HG02588 (cell line): ENCODE measurements at regions not wholly inside any gene's neighbourhood (a gene's known extent, or its start where the extent isn't known, plus 50 kb on each side); places are given as distances from the start of the nearest gene placed in this dataset.

ENCODE experiments used
- ATAC-seq: cut with Tn5 transposase; IDR thresholded peaks from one replicate; pipeline ENCODE4 v1.9.1; 2021; ENCODE audit warnings: mild to moderate bottlenecking, moderate library complexity; ENCODE audit not compliant: unreplicated experiment

DNA sequence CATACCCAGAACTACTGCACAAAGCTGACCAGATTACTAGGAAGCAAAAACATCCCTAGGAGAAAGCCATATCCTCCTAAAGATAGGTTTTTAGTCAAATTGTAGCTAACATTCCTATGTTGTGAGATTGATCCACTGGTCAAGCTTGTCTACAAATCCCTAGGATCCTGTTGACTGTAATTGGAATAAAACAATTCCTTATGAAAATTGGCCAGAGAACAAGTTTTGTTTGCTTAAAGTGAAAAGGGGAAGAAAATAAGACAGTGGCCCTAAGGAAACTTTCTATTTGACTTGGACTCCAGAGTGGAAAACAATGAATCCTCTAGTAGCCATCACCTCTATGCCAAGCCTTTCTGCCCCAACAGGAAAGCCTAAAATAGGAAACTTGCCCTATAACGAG is 645.2 kb upstream of the USP24 start:
- ATAC-seq: no peak

DNA sequence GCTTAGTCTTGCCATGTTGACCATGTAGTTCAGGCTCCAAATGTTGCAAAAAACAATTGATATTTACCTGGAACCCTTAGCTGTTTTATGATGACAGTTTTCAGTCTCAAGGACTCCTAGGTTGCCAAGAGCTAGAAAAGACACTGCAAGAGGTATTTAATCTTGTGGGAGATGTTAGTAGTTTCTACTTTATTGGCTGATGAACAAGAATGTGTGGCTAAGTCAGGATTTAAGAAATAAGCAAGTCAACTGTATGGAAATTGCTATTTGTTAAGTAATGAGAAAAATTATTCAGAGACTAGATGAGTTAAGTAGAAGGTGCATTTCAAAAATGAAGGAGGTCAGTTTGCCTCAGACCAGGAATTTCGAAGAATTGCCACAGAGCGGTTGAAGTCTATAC is 639.7 kb upstream of the USP24 start:
- ATAC-seq: no peak

DNA sequence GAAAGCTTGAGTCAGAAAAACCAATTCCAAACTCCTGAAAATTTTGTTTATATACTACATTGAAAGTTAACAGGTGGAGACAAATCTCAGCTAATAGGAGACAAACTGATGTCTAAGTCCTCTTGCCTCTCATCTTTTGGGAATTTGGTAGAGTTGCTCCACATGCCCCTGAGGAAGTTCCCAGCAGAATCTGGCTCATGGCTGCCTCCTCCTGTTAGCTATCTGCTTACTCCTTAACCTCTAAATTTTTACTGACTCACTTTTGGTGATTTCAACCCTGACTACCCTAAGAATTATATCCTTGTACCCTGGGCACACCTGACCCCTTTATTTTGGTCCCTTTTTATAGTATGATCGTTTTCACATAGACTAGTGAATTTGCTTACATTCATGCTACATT is 633.7 kb upstream of the USP24 start:
- no peak for ATAC-seq

DNA sequence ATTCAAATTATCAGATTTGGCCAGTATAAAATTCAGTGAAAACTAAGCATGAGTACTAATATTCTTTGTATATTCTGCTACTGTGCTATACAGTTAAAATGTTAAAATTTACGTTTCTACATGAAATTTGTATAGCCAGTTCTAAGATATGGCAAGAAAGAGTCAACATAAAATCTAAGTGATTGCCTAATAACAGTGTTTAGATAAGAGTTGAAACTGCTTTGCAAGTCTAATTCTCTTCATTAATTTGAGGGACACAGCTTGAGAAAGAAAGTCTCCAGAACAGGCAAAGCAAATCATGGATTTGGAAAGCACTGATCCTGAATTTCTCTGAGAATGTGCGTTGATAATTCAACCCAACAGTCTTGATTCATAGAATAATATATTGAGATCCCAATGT is 630.9 kb upstream of the USP24 start:
- no peak for ATAC-seq

DNA sequence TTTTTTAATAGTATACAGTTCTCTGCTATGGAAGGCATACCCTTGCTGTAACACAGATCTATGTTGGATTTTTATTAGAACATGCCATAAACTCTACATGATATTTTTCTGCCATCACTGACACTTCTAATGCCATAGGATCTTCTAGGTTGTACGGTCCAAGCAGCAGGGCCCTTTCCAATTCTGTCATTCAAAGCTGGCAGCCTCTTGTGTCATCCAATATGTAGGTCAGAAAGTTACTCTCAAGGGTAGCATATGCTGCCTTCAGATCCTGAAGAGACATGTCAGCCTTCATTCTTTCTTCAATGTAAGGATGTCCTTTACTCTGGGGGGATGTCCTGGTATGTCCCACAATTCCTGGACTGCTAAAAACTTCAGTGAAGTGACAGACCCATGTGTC is 629.2 kb upstream of the USP24 start:
- ATAC-seq: no peak

DNA sequence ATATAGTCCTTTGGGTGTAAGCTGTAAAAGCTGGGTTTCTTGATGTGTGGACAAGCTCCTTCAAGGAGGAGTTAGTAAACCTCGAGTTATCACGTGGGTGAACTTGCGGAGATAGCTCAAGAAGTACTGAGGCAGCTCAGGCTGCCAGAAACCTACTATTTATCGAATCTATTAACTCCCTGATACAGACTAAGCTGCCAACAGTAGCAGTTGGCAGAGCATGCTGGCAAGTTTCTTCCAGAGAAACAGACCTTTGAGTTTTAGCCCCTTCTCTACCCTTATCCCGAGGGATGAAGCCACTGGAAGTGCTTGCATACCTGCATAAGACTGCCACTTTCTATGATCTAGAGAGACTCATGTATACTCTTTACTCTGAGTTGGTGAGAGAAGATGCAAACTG is 624.5 kb upstream of the USP24 start:
- ATAC-seq: no peak

DNA sequence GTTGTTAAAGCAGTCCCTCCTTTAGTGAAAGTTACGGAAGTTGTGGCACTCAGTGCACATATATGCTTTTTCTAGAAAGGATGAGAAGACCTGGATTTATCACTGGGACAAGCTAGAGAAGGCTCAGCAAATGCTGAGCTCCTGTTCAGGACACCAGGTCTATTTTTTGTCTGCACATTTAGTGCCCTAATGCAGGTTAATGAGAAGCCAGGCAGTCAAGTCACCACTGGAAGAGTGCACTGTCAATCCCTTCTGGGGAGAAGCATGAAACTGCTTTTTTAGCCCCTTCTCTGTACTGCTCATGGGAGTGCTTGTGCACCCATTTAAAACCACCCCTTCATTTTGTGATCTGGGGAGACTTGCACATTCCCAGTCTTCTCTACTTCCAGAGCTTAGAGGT is 624.1 kb upstream of the USP24 start:
- ATAC-seq: no peak

DNA sequence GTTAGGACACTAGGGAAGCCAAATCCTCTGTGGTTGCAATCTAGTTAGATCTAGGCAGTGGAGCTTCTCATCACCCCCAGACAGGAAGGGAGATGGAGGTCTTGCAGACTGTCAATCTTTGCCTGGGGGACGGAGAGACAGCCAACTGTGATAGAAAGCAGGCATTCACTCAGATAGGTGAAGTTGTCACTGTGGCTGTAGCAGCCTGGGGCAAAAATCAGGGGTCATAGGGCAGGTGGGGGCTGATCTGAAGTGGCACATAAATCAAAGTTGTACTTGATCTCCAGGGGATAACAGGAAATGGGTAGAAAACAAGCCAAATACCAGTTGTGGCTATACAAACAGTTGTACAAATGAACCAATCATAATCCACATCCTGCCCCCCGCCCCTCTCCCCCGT is 620.9 kb upstream of the USP24 start:
- no peak for ATAC-seq

DNA sequence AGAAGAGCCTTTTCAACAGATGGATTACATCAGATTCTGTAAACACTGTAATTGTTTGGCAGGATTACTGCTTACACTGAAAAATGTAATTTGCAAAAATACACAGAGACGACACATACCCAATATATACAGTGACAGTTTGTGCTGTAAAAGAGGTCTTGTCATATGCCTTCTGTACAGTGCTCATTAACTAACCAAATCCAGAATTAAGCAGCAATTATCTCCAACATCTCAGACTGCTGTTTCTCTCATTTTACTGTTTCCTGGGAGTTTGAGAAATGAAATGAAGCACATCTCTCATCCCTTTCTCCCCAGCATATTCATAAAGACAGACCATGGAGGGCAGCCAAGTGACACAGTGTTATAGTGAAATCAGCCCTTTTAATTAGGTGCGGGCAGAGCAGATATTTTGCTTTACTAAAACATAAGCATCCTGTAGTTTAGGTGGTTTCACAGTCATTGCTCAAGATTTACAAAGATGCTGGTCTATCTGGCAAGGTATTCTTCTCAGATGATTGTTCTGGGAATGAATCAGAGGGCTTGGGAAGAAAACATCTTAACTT is 618.4 kb upstream of the USP24 start:
- ATAC-seq: no peak

DNA sequence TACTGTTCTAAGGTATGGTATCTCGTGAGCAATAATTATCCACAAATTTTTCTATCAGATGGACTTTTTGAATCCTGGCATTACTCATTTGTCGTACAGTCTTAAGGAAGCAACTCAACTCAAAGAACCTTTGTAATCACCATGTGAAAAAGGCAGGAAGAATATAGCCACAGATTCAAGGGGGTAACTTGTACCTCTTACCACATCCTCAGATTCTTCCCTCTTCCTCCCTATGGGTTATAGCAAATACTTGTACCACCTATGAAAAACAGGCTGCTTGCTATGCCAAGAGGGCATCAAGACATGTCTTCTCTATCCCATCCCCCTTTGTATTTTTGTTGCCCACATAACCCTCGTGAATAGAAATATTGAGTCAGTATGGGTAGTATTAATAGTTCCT is 616.6 kb upstream of the USP24 start:
- ATAC-seq: no peak

DNA sequence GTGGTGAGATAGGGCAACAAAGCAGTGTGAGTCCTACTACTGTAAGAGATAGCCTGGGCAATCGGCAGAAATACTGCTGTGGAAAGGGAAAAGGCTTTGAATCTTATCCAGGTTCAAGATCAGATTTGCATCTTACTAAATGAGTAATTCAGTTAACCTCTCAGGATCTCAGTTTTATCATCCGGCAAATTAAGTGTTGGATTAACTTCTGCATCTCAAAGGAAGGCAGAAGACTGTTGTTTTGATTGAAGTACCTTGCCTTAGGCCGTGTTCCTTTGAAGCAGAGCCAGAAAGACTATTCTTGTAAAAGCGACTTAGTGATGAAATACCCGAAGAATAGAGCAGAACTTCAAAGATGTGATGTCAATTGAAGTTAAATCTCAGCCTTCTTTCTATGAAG is 612.9 kb upstream of the USP24 start:
- ATAC-seq: no peak

DNA sequence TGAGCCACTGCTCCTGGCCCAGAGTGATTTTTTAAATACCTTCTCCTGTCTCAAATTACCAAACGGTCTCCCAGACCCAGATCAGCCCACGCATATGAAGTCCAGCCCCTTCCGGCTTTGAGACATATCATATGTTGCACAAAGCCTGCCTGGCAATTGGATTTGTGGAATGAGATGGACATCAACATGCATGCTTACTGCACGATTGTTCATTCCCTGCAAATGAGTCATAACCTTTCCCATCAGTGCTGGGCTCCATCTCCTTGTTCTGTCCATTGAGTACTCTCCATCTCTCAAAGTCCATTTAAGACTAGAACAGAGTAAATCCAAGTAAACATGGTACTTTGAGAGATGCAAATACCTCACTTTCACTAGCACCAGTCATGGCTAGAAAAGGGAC is 612.2 kb upstream of the USP24 start:
- ATAC-seq: no peak

DNA sequence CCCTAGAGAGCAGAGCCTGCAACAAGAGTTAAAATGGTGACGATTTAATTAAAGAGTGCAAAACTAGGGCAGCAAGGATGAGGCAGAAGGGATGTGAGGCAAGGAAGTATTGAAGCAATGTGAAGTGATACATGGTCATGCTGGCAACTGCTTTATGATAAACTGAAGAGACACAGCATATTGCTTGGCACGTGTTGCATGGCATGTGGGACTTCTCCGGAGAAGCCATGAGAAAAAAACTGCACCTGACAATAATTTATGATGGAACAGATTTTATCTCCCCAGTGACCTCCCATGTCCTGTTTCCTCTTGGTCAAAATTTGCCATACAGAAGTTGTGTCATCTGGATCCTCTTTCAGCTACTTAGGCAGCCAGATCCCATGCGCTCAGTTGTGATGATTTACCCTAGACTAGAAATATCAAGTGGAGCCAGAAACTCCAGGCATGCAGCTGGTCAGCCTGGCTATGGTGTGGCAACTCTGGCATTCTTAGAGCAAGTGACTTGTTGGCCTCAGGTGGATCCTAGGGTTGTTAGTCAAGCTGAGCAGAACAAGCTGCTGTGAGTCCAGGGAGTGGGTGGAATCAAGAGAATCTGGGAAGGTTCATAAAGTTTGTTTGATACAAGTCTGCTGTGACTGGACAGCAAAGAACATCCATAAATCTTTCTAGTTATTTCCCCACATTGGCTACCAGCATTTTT is 611.4 kb upstream of the USP24 start:
- no peak for ATAC-seq

DNA sequence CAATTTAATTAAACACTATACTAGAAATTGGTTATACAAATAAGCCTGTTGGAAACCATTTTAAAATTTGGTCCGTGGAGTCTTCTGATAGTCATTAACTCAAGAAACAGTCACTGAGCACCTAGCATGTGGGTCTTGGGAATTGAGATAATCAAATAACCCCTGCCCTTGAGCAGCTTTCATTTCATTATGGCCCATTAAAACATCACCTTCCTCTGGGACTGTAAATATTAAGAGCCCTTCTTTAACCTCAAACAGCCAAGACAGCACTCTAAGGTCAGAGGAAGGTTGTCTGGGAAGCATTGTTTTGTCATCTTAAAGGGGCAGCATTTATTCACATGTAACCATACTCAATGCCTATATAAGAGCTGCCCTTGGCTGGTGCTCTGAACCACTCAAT is 610.3 kb upstream of the USP24 start:
- ATAC-seq: no peak

DNA sequence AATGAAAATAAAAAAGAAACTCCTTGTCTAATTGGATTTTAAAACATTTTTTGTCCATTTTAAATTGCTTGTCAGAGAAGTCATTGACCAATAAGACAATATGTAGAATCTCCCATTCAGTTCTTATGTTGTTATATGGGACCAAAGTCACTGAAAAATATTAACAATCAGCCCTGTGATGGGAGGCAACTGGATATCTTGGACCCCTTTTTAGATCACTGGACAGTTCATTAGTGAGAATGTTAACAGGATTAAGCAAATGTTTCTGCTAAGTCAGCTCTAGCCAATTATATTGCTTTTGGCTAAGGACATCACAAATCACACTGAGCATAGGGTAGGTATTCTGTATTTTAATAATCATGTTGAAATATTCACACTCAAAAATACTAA is 609.1 kb upstream of the USP24 start:
- ATAC-seq: no peak

DNA sequence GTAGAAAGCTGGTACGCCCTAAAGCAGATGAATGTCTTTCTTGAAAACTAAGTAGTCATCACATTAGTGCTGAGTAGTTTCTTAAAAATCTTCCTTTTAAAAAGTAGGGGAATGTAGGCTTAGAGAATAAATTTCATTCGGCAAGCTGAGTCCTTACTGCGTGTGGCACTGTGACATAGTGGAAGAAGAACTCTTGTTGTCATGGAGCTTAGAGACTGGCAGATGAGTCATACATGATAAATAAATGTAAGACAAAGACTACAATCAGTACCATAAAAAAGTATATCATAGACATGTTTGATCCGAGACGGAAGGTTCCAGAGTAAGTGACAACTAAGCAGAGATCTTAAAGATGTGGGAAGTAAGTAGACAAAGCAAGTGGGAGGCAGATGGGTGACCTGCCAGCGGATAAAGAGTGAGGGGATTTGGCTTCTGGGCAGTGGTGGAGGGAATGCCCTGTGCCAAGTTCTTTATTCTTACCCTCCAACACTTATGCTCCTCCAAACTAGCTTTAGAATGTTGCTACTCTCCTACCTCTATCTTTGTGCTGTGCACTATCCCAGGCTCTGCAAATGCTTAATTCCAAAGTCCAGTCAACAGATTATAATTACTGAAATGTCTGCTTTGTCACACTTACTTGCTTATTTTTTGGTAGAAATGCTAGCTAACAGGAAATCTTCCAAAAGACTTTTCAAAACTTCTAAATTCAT is 608.5 kb upstream of the USP24 start:
- no peak for ATAC-seq

DNA sequence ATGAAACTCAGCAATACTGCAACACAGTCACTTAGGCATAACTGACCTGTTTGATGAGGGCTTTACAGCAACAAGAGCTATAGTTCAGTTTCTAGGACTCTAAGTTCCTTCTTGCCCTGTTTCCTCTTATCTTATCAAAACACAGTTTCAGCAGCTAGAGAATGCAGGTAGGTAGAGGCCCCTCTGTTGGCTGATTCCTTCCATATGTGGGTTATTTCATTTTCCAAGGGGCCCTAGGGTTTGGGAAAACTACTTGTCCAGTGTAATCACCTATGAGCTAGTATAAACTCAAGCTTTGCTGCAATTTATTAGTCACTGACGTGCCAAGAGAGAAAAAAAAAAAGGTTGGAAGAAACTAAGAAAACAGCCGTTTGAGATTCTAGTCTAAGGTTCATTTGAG is 607.7 kb upstream of the USP24 start:
- no peak for ATAC-seq

DNA sequence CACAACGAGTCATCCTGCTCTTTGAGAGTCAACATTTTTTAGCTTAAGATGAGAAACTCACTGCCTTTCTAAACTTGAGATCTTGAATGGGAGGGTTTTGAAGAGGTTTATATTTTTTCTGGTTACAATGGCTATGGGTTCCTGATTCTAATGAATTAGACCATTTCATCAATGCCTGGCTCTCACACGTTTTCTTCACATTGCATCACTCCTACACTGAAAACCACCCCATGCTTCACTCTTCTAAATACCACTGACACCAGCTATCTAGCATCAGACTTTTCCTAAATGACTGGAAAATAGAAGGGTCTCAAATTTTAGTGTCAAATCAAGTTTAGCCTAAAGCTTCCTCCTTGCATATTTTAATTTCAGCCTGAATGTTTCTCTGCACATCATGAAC is 606.1 kb upstream of the USP24 start:
- no peak for ATAC-seq

DNA sequence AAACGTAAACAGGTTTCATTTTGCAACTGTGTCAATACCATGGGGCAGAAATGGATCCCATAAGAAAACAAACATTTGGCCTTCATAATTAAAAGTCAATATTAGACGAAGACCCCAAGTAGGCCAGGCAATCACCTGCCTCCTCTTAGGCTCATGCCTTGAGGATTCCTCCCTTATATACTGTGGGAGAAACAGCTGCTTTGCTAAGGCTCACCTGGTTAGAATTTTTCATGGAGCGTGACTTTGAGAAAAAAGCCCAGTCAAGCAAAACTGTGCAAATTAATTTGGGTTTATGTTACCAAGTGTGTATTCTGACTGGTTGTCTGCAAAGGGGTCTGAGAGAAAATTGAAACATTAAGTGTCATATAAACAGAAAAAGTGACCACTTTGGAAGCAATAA is 605.3 kb upstream of the USP24 start:
- ATAC-seq: no peak

DNA sequence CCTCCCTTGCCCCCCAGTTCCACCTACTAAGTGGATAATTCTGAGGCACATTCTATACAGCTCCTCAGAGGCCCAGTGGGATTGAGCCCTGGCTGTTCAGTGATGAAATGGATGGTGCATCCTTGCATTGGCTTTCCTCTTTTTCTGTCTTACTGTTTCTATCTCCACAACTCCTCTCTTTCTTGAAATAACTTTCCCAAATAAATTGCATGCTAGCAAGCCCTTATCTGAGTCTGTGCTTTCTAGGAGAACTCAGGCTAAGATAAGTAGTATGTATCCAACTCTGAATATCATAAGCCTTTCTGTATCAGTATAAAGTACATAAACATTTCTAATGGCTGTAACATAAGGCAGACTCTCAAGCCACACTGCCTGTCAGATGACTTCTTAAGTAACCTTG is 603.8 kb upstream of the USP24 start:
- ATAC-seq: no peak

DNA sequence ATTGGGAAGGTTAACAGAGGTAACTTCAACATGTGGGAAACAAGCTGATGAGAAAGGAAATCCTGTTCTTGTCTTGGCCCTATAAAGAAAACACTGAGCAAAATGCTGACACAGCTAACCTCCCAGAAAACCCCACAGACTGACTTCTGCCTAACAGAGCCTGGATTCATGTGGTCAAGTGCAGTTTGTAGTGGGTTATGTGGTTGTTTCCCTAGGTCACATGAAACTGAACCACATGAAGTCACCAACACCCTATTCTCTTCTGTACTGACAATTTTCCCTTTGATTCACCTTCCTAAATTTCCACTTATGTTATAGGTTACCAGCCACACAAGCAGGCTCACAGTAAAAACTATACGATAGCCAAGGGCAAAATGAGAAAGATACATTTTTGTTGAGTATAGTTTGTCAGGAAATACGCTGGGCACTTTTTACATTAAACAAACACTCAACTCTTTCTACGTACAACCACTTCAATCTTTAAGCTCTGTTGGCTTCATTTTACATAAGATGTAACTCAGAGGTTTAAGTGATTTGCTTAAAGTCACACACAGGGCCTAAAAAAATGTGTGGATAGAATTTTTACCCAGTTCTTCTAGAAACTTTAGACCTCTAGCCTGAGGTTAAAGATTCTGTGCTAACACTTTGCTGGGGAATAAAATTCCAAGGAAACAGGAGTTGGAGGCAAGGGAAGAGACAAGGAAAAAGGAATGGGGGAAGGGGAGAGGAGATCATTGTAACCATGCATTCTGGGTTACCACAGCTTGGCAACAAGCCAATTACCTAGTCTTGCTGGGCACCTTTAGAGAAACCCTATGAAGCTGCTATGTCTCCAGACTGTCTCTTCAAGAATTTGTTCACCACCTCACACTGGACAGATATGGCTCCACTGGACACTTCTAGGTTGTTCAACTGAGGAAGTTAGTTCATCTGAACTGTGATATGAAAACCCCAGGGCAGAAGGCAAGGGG is 601.6 kb upstream of the USP24 start:
- ATAC-seq: no peak
